Fibroblast of lung (primary cell): ENCODE measurements at regions not wholly inside any gene's neighbourhood (a gene's known extent, or its start where the extent isn't known, plus 50 kb on each side); places are given as distances from the start of the nearest gene placed in this dataset.

ENCODE experiments used
- EZH2 ChIP-seq: IDR thresholded peaks from 2 replicates; pipeline ENCODE4 v1.5.1; 2012; ENCODE audit warnings: low read length, control low read depth, mild to moderate bottlenecking; ENCODE audit errors: missing control alignments
- TF ChIP-seq, protein P1 (sequence below), 2 donors: IDR thresholded peaks in 1 of 2; conservative IDR thresholded peaks in 1 of 2; 1 replicate in 1 of 2; 2 replicates in 1 of 2; pipeline ENCODE4 v1.5.1; 2011 to 2012; ENCODE audit warnings: low read length in 2 of 2, control low read depth in 1 of 2, inconsistent platforms in 1 of 2, low read depth in 1 of 2, mild to moderate bottlenecking in 1 of 2

DNA sequence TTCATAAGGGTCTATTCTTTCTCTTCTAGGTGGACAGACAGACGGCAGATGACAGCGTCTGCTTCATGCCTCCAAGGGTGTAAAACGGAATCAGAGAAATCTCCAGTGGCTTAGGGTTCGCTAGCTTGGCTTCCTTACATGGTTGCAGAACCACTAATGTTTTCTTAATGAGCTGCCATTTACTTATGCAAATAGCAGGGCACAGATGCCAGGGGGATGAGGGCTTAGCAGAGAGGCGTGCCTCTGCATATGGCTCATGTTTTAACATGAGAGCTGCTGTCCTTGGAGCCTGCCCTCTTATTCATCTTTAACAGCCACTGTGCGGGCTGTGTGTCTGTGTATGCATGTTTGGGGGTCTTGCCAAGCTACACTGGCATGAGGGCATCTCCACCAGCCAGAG, 119.6 kb downstream of the IER5 start:
- TF ChIP-seq, protein P1, sequence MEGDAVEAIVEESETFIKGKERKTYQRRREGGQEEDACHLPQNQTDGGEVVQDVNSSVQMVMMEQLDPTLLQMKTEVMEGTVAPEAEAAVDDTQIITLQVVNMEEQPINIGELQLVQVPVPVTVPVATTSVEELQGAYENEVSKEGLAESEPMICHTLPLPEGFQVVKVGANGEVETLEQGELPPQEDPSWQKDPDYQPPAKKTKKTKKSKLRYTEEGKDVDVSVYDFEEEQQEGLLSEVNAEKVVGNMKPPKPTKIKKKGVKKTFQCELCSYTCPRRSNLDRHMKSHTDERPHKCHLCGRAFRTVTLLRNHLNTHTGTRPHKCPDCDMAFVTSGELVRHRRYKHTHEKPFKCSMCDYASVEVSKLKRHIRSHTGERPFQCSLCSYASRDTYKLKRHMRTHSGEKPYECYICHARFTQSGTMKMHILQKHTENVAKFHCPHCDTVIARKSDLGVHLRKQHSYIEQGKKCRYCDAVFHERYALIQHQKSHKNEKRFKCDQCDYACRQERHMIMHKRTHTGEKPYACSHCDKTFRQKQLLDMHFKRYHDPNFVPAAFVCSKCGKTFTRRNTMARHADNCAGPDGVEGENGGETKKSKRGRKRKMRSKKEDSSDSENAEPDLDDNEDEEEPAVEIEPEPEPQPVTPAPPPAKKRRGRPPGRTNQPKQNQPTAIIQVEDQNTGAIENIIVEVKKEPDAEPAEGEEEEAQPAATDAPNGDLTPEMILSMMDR (conservative IDR thresholded peaks at IDR 0.05 in 1 of 2, IDR thresholded peaks at IDR 0.05 in 1 of 2; ENCODE audit: low read depth in 1 of 2, low read length in 2 of 2) = no peak
- TF ChIP-seq EZH2 = no peak
